ENCODE measurements at regions not wholly inside any gene's neighbourhood (a gene's known extent, or its start where the extent isn't known, plus 50 kb on each side); places are given as distances from the start of the nearest gene placed in this dataset.

DNA sequence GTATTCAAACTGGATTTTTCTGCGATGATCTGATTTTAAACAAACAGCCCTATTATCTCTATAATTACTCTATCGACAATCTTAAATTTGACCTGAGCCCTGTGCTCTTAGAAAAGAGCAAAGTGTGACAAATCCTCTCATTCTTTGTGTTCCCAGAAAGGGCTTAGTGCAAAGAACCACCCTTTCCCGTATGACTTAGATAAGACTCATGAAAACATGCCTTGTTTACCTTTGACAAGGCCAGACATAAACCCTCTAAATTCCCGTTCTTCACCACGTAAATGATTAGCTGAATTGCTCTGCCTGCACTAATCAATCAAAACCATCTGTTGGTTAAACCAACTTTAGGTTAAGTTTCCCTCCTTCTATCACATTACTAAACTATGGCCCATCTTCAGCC lies 285.7 kb upstream of the SEL1L start:
- Histone ChIP-seq H3F3A (ENCODE audit: insufficient read depth) (no peaks in the 10 kb centered on the region), H3K9me2 (ENCODE audit: insufficient read depth) (no peaks in the 10 kb centered on the region), H3K9me3 (ENCODE audit: low read depth) (no peaks in the 10 kb centered on the region), H3K79me2 (ENCODE audit: insufficient read depth) (no peaks in the 10 kb centered on the region), H3K4me2 (ENCODE audit: unreplicated experiment) (no peak overlapping the region), H3K4me1 (ENCODE audit: insufficient read depth) (no peaks in the 10 kb centered on the region), H3K36me3 (ENCODE audit: low read depth) (no peaks in the 10 kb centered on the region), H3K9ac (no peak overlapping the region), H4K20me1 (ENCODE audit: insufficient read depth) (no peaks in the 10 kb centered on the region), H2AFZ (no peak overlapping the region), H3K27ac (no peak overlapping the region), H3K27me3 (replicated peaks; ENCODE audit: insufficient read depth) (no peaks in the 10 kb centered on the region), H3K4me3 (no peak overlapping the region)
- 27 to 29% methylated on average over 5 of the region's 5 CpGs for WGBS, 2 experiments (ENCODE audit: low coverage in 1 of 2, low lambda C conversion rate in 2 of 2, missing lambda C conversion rate in 2 of 2)
- DNase-seq, result no peak
- TF ChIP-seq EZH2 (IDR thresholded peaks at IDR 0.05; ENCODE audit: insufficient read depth, poor library complexity, severe bottlenecking) (no peak), EZH2phosphoT487 (IDR thresholded peaks at IDR 0.05; ENCODE audit: insufficient read depth, low read depth) (no peak)
- in situ Hi-C loops (cut with MboI), result no loop called here

DNA sequence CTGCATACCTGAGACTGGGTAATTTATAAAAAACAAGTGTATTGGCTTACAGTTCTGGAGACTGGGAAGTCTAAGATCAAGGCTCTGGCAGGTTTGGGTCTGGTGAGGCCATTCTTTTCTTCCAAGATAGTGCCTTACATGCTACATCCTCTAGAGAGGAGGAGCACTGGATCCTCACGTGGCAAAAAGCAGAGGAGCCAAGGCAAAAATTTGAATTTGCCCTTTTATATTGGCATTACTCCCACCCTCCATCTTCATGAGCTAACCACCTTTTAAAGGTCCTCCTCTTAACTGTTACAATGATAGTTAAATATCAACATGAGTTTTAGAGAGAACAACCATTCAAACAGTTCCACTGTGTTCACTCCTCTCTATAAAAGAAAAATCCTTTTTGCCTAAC lies 286.3 kb upstream of the SEL1L start:
- TF ChIP-seq EZH2phosphoT487 (IDR thresholded peaks at IDR 0.05; ENCODE audit: insufficient read depth, low read depth) (no peak), EZH2 (IDR thresholded peaks at IDR 0.05; ENCODE audit: insufficient read depth, poor library complexity, severe bottlenecking) (no peak)
- H3K4me2 ChIP-seq (ENCODE audit: unreplicated experiment), result no peak overlapping the region
- H3K79me2 ChIP-seq (ENCODE audit: insufficient read depth), result no peaks in the 10 kb centered on the region
- H3F3A ChIP-seq (ENCODE audit: insufficient read depth), result no peaks in the 10 kb centered on the region
- H2AFZ ChIP-seq, result no peak overlapping the region
- no peaks in the 10 kb centered on the region for H3K27me3 ChIP-seq (replicated peaks; ENCODE audit: insufficient read depth)
- 4 to 5% methylated on average over 1 of the region's 1 CpG for WGBS, 2 experiments (ENCODE audit: low coverage in 1 of 2, low lambda C conversion rate in 2 of 2, missing lambda C conversion rate in 2 of 2)
- DNase-seq, result no peak
- H4K20me1 ChIP-seq (ENCODE audit: insufficient read depth), result no peaks in the 10 kb centered on the region
- H3K9me3 ChIP-seq (ENCODE audit: low read depth), result no peaks in the 10 kb centered on the region
- no peak overlapping the region for H3K9ac ChIP-seq
- H3K36me3 ChIP-seq (ENCODE audit: low read depth), result no peaks in the 10 kb centered on the region
- in situ Hi-C loops (cut with MboI), result no loop called here
- H3K4me3 ChIP-seq, result no peak overlapping the region
- no peak overlapping the region for H3K27ac ChIP-seq
- H3K9me2 ChIP-seq (ENCODE audit: insufficient read depth), result no peaks in the 10 kb centered on the region
- H3K4me1 ChIP-seq (ENCODE audit: insufficient read depth), result no peaks in the 10 kb centered on the region

DNA sequence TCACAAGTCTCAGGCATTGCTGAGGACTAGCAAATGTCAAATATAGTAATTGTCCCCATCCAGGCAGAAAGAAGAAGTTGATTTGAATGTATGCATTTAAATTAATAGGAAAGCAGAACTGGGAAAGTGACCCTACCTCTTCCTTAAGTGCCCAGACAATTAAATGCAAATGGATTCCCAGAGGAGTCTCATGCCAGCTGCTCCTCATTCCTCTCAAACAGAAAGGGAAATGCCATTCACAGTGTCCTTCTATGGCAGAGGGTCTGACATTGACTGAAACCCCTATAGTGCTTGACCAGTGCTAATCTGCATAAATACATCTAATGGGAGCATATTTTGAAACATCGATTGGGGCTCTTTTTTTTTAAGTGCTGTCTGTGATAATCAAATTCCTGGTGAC lies 292.4 kb upstream of the SEL1L start:
- H2AFZ ChIP-seq, result no peak overlapping the region
- 0 to 13% methylated on average over 1 of the region's 1 CpG for WGBS, 2 experiments (ENCODE audit: low coverage in 1 of 2, low lambda C conversion rate in 2 of 2, missing lambda C conversion rate in 2 of 2)

DNA sequence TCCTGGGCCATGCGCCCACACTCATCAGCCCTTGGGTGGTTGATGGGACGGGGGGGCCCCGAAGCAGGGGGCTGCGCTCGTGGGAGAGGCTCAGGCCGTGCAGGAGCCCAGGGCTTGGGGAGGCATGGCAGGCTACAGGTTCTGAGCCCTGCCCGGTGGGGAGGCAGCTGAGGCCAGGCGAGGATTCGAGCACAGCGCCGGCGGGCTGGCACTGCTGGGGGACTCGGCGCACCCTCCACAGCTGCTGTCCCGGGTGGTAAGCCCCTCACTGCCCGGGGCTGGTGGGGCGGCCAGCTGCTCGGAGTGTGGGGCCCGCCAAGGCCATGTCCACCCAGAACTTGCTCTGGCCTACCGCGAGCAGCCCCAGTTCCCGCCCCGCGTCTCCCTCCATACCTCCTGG lies 295.8 kb upstream of the SEL1L start:
- H2AFZ ChIP-seq, result no peak overlapping the region
- no peaks in the 10 kb centered on the region for H3K27me3 ChIP-seq (replicated peaks; ENCODE audit: insufficient read depth)
- H3F3A ChIP-seq (ENCODE audit: insufficient read depth), result no peaks in the 10 kb centered on the region
- WGBS, 2 experiments (ENCODE audit: low coverage in 1 of 2, low lambda C conversion rate in 2 of 2, missing lambda C conversion rate in 2 of 2), result 52 to 63% methylated on average over 6 to 23 of the region's 24 CpGs
- TF ChIP-seq EZH2phosphoT487 (IDR thresholded peaks at IDR 0.05; ENCODE audit: insufficient read depth, low read depth) (no peak), EZH2 (IDR thresholded peaks at IDR 0.05; ENCODE audit: insufficient read depth, poor library complexity, severe bottlenecking) (no peak)
- no peaks in the 10 kb centered on the region for H3K36me3 ChIP-seq (ENCODE audit: low read depth)
- H3K4me3 ChIP-seq, result no peak overlapping the region
- H3K4me2 ChIP-seq (ENCODE audit: unreplicated experiment), result no peak overlapping the region
- H3K4me1 ChIP-seq (ENCODE audit: insufficient read depth), result no peaks in the 10 kb centered on the region
- H3K27ac ChIP-seq, result no peak overlapping the region
- H3K9me3 ChIP-seq (ENCODE audit: low read depth), result no peaks in the 10 kb centered on the region
- H3K9me2 ChIP-seq (ENCODE audit: insufficient read depth), result no peaks in the 10 kb centered on the region
- in situ Hi-C loops (cut with MboI), result no loop called here
- H3K9ac ChIP-seq, result no peak overlapping the region
- H4K20me1 ChIP-seq (ENCODE audit: insufficient read depth), result no peaks in the 10 kb centered on the region
- H3K79me2 ChIP-seq (ENCODE audit: insufficient read depth), result no peaks in the 10 kb centered on the region
- DNase-seq, result no peak

More for the DNA sequence above, 292.4 kb upstream of the SEL1L start:
- no peaks in the 10 kb centered on the region for H3K27me3 ChIP-seq (replicated peaks; ENCODE audit: insufficient read depth)
- no peak overlapping the region for H3K9ac ChIP-seq
- DNase-seq, result no peak
- TF ChIP-seq EZH2 (IDR thresholded peaks at IDR 0.05; ENCODE audit: insufficient read depth, poor library complexity, severe bottlenecking), result no peak
- TF ChIP-seq EZH2phosphoT487 (IDR thresholded peaks at IDR 0.05; ENCODE audit: insufficient read depth, low read depth), result no peak
- H3K4me3 ChIP-seq, result no peak overlapping the region
- in situ Hi-C loops (cut with MboI), result no loop called here
- no peak overlapping the region for H3K4me2 ChIP-seq (ENCODE audit: unreplicated experiment)
- no peak overlapping the region for H3K27ac ChIP-seq
- H3K9me3 ChIP-seq (ENCODE audit: low read depth), result no peaks in the 10 kb centered on the region
- no peaks in the 10 kb centered on the region for H3K4me1 ChIP-seq (ENCODE audit: insufficient read depth)
- H3K9me2 ChIP-seq (ENCODE audit: insufficient read depth), result no peaks in the 10 kb centered on the region
- no peaks in the 10 kb centered on the region for H3F3A ChIP-seq (ENCODE audit: insufficient read depth)
- no peaks in the 10 kb centered on the region for H3K79me2 ChIP-seq (ENCODE audit: insufficient read depth)
- no peaks in the 10 kb centered on the region for H4K20me1 ChIP-seq (ENCODE audit: insufficient read depth)
- H3K36me3 ChIP-seq (ENCODE audit: low read depth), result no peaks in the 10 kb centered on the region
